ENCODE measurements at regions not wholly inside any gene's neighbourhood (a gene's known extent, or its start where the extent isn't known, plus 50 kb on each side); places are given as distances from the start of the nearest gene placed in this dataset.

DNA sequence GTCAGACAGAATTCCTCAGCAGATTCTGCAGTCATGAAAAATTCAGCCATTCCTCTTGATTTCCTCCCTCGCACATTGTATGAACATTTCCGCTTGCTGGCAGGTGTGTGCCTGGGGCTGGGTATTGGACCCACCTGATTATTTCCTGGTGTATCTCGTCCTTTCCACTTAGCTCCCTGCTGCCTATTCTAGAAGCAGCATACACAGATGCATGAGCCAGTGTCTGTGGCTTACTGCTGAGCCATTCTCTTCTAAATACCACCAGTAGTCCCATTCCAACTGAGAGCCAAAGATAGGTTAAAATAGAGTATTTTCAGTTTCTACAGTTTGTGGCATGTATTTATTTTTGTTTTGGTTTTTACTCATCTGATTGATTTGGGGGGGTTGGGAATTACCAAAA is 270.1 kb upstream of the AKR1E2 start:
- H3K27ac ChIP-seq: no peak overlapping the region
- CTCF ChIA-PET: no interaction called here
- no TSS peak for BruUV-seq (replicated peaks)

DNA sequence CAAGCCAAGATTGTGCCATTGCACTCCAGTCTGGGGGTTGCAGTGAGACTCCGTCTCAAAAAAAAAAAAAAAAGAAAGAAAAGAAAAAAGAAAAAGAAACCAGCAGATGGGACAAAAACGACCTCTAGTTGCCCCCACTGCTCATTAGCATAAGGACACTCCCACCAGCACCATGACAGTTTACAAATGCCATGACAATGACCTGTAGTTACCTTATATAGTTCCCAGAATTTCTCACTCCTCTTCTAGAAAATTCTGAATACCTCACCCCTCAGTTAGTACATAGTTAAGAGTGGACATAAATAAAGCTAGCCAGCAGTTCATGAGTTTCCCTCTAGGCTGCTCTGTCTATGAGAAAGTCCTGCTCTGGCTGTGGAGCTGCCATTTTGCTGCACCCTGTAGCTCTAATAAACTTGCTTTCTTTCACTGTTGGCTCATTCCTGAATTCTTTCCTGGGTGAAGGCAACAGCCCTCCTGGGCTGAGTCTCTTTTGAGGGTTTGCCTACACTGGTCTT is 276.8 kb upstream of the AKR1E2 start:
- Histone ChIP-seq H3K79me2 (ENCODE audit: low read depth) (no peaks in the 10 kb centered on the region), H3K4me3 (no peak overlapping the region), H4K20me1 (ENCODE audit: insufficient read depth) (no peaks in the 10 kb centered on the region), H3K36me3 (ENCODE audit: low read depth) (no peaks in the 10 kb centered on the region), H3K4me1 (replicated peaks; ENCODE audit: insufficient read depth) (no peaks in the 10 kb centered on the region), H3K9me3 (ENCODE audit: insufficient read depth, low read depth) (no peaks in the 10 kb centered on the region), H3K27ac (no peak overlapping the region), H3K4me2 (no peak overlapping the region), H2AFZ (no peak overlapping the region), H3K9me2 (ENCODE audit: insufficient read depth) (no peaks in the 10 kb centered on the region), H3F3A (ENCODE audit: insufficient read depth, low read depth) (no peaks in the 10 kb centered on the region), H3K27me3 (ENCODE audit: insufficient read depth, low read depth) (no peaks in the 10 kb centered on the region)
- POLR2A ChIA-PET (ENCODE audit: unreplicated experiment): no interaction called here
- BruUV-seq (replicated peaks): no TSS peak
- intact Hi-C loops (cut with micrococcal nuclease; ENCODE audit: unreplicated experiment): loop anchor here (10.0 kb wide), 3 partner anchors 106 to 304 kb away; no protein-coding TSS in a partner anchor
- CTCF ChIA-PET: no interaction called here
- no peak for TF ChIP-seq EZH2 (IDR thresholded peaks at IDR 0.05; ENCODE audit: low read depth)
- TF ChIP-seq, protein P1, sequence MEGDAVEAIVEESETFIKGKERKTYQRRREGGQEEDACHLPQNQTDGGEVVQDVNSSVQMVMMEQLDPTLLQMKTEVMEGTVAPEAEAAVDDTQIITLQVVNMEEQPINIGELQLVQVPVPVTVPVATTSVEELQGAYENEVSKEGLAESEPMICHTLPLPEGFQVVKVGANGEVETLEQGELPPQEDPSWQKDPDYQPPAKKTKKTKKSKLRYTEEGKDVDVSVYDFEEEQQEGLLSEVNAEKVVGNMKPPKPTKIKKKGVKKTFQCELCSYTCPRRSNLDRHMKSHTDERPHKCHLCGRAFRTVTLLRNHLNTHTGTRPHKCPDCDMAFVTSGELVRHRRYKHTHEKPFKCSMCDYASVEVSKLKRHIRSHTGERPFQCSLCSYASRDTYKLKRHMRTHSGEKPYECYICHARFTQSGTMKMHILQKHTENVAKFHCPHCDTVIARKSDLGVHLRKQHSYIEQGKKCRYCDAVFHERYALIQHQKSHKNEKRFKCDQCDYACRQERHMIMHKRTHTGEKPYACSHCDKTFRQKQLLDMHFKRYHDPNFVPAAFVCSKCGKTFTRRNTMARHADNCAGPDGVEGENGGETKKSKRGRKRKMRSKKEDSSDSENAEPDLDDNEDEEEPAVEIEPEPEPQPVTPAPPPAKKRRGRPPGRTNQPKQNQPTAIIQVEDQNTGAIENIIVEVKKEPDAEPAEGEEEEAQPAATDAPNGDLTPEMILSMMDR (conservative IDR thresholded peaks at IDR 0.05): no peak
- DNase-seq: no peak

More for the DNA sequence above, 270.1 kb upstream of the AKR1E2 start:
- POLR2A ChIA-PET (ENCODE audit: unreplicated experiment): no interaction called here
- H3K27me3 ChIP-seq (ENCODE audit: insufficient read depth, low read depth): no peaks in the 10 kb centered on the region
- no peaks in the 10 kb centered on the region for H3K9me3 ChIP-seq (ENCODE audit: insufficient read depth, low read depth)
- TF ChIP-seq, protein P1 (conservative IDR thresholded peaks at IDR 0.05): no peak
- no peak for TF ChIP-seq EZH2 (IDR thresholded peaks at IDR 0.05; ENCODE audit: low read depth)
- no peaks in the 10 kb centered on the region for H3K4me1 ChIP-seq (replicated peaks; ENCODE audit: insufficient read depth)
- H3K79me2 ChIP-seq (ENCODE audit: low read depth): no peaks in the 10 kb centered on the region
- no peak overlapping the region for H3K4me2 ChIP-seq
- no peaks in the 10 kb centered on the region for H4K20me1 ChIP-seq (ENCODE audit: insufficient read depth)
- H3F3A ChIP-seq (ENCODE audit: insufficient read depth, low read depth): no peaks in the 10 kb centered on the region
- H3K36me3 ChIP-seq (ENCODE audit: low read depth): no peaks in the 10 kb centered on the region
- H3K4me3 ChIP-seq: no peak overlapping the region
- no peak overlapping the region for H2AFZ ChIP-seq
- no peaks in the 10 kb centered on the region for H3K9me2 ChIP-seq (ENCODE audit: insufficient read depth)
- DNase-seq: no peak
- intact Hi-C loops (cut with micrococcal nuclease; ENCODE audit: unreplicated experiment): no loop called here

DNA sequence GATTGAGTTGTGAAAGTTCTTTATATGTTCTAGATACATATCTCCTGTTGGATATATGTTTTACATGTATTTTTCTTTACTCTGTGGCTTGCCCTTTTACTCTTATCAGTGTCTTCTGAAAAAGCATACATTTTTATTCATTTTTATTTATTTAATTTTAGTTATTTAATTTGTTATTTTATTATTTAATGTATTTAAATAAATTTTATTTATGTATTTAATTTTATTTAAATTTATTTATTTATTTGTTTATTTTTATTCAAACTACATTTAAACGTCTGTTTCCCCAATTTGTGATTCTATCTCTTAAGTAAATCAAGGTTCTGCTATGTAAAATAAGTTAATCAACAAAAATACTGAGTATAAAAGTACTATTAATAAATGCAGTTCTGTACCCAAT is 279.1 kb upstream of the AKR1E2 start:
- no peak overlapping the region for H3K27ac ChIP-seq
- no peaks in the 10 kb centered on the region for H3K9me3 ChIP-seq (ENCODE audit: insufficient read depth, low read depth)
- H4K20me1 ChIP-seq (ENCODE audit: insufficient read depth): no peaks in the 10 kb centered on the region
- H3K4me1 ChIP-seq (replicated peaks; ENCODE audit: insufficient read depth): no peaks in the 10 kb centered on the region
- no peaks in the 10 kb centered on the region for H3K36me3 ChIP-seq (ENCODE audit: low read depth)
- no peak overlapping the region for H2AFZ ChIP-seq
- no peak overlapping the region for H3K4me3 ChIP-seq
- no TSS peak for BruUV-seq (replicated peaks)
- DNase-seq: no peak
- H3K79me2 ChIP-seq (ENCODE audit: low read depth): no peaks in the 10 kb centered on the region
- no peaks in the 10 kb centered on the region for H3F3A ChIP-seq (ENCODE audit: insufficient read depth, low read depth)
- TF ChIP-seq, protein P1 (conservative IDR thresholded peaks at IDR 0.05): no peak
- TF ChIP-seq EZH2 (IDR thresholded peaks at IDR 0.05; ENCODE audit: low read depth): no peak
- H3K27me3 ChIP-seq (ENCODE audit: insufficient read depth, low read depth): no peaks in the 10 kb centered on the region
- ChIA-PET CTCF (no interaction called here), POLR2A (ENCODE audit: unreplicated experiment) (no interaction called here)
- intact Hi-C loops (cut with micrococcal nuclease; ENCODE audit: unreplicated experiment): loop anchor here (10.0 kb wide), 3 partner anchors 108 to 302 kb away; no protein-coding TSS in a partner anchor
- H3K4me2 ChIP-seq: no peak overlapping the region
- no peaks in the 10 kb centered on the region for H3K9me2 ChIP-seq (ENCODE audit: insufficient read depth)
